Panc1 (cell line): ENCODE measurements at regions not wholly inside any gene's neighbourhood (a gene's known extent, or its start where the extent isn't known, plus 50 kb on each side); places are given as distances from the start of the nearest gene placed in this dataset.

ENCODE experiments used
- ATAC-seq: fragments of 200-7000 bp; cut with Tn5 transposase; 2 replicates; pipeline ENCODE4 v1.9.1; 2020; ENCODE audit warnings: mild to moderate bottlenecking, moderate library complexity
- BruUV-seq: library from RNA; stranded (reverse); fragments of 400-500 nt; replicated peaks from 2 replicates; lab custom pipeline; 2021; lab: Mats Ljungman, UMichigan
- CTCF ChIA-PET: fragments of 300-600 bp; sonication (Branson Sonifier 250); formaldehyde crosslinking; loops from one replicate; lab custom pipeline; 2022; ENCODE audit warnings: antibody characterized with exemption; lab: Charles Lee
- POLR2A ChIA-PET: fragments of 300-600 bp; sonication (Branson Sonifier 250); formaldehyde crosslinking; loops from one replicate; lab custom pipeline; 2022; ENCODE audit warnings: antibody characterized with exemption; lab: Charles Lee
- DNase-seq: peaks from one replicate; pipeline ENCODE4 v3.0.0-alpha.2; 2010; ENCODE audit warnings: low read depth, low spot score
- H3K27ac ChIP-seq: 2 replicates; pipeline ENCODE4 v1.5.1; 2011; ENCODE audit warnings: mild to moderate bottlenecking, low read length, inconsistent platforms
- H3K27me3 ChIP-seq: fragments of 200-500 bp; sonication (Bioruptor generic); 2 replicates; pipeline ENCODE4 v1.6.0; 2014; ENCODE audit warnings: low read length, inconsistent platforms; ENCODE audit not compliant: control insufficient read depth, insufficient read depth
- H3K36me3 ChIP-seq: fragments of 200-500 bp; sonication (Bioruptor generic); 2 replicates; pipeline ENCODE4 v1.5.1; 2014; ENCODE audit warnings: inconsistent platforms, mild to moderate bottlenecking, low read length, moderate library complexity; ENCODE audit not compliant: control insufficient read depth, insufficient read depth
- H3K4me1 ChIP-seq: 2 replicates; pipeline ENCODE4 v1.5.1; 2011; ENCODE audit warnings: inconsistent platforms, mild to moderate bottlenecking, low read length, moderate library complexity; ENCODE audit not compliant: control insufficient read depth, insufficient read depth
- H3K4me3 ChIP-seq, 2 experiments: 2 replicates each; pipeline ENCODE4 v1.5.1; 2011 to 2012; ENCODE audit warnings: low read depth in 2 of 2, low read length in 2 of 2, mild to moderate bottlenecking in 2 of 2, inconsistent platforms in 1 of 2, moderate library complexity in 1 of 2
- H3K9me3 ChIP-seq: fragments of 200-500 bp; sonication (Bioruptor generic); 2 replicates; pipeline ENCODE4 v1.5.1; 2014; ENCODE audit warnings: low read depth, mild to moderate bottlenecking, inconsistent platforms, low read length, moderate library complexity; ENCODE audit not compliant: control insufficient read depth, insufficient read depth
- POLR2AphosphoS5 ChIP-seq: IDR thresholded peaks from 2 replicates; pipeline ENCODE4 v1.6.1; 2012; ENCODE audit warnings: mild to moderate bottlenecking, low read depth, low read length, moderate library complexity
- REST ChIP-seq, 2 experiments: IDR thresholded peaks; 2 replicates each; pipeline ENCODE4 v1.6.1; 2011 to 2012; ENCODE audit warnings: low read depth in 2 of 2, control low read depth in 1 of 2, low read length in 1 of 2, mild to moderate bottlenecking in 1 of 2, moderate library complexity in 1 of 2; ENCODE audit not compliant: insufficient read depth in 1 of 2
- SIN3A ChIP-seq: IDR thresholded peaks from 2 replicates; pipeline ENCODE4 v1.6.1; 2012; ENCODE audit warnings: low read depth, mild to moderate bottlenecking, low read length, moderate library complexity, borderline replicate concordance; ENCODE audit not compliant: insufficient read depth
- TCF7L2 ChIP-seq: IDR thresholded peaks from 2 replicates; pipeline ENCODE4 v1.6.1; 2011; ENCODE audit warnings: mild to moderate bottlenecking, low read depth, low read length, inconsistent platforms
- in situ Hi-C: cut with HindIII; loops from 2 replicates; pipeline ENCODE4 v1.10.0; 2016; ENCODE audit warnings: low sequenced_read_pairs, low pct_unique_long_range_greater_than_20kb
- intact Hi-C: fragments of 100-400 bp; cut with micrococcal nuclease; formaldehyde crosslinking; loops from one replicate; pipeline ENCODE4 v1.10.0; 2022; ENCODE audit not compliant: unreplicated experiment
- TF ChIP-seq, protein P1 (sequence below): fragments of 450-650 bp; IDR thresholded peaks from 2 replicates; pipeline ENCODE4 v1.5.1; 2017; ENCODE audit warnings: mild to moderate bottlenecking

DNA sequence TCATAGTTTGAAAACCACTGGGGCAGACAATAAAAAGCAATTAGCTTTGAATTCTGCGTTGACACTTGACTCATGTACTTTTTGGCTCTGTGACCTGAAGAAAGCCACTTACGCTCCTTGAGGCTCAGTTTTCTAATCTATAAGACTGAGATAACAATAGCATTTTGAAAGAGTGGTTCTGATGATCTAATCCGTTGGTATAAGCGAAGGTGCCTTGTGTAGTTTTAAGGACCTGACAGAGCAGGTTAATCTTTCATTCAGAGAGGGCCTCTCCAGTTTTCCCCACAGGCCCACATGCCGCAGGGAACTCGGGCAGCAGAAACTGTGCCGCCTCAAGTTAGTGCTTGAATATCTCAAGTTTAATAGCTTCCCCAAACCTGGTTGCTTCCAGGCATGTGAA lies 306.0 kb upstream of the GBE1 start:
- Histone ChIP-seq H3K27ac (no peak overlapping the region), H3K36me3 (no peaks in the 10 kb centered on the region), H3K4me3 (no peak overlapping the region), H3K9me3 (no peaks in the 10 kb centered on the region), H3K4me1 (no peaks in the 10 kb centered on the region), H3K27me3 (no peaks in the 10 kb centered on the region)
- ATAC-seq (no peak), DNase-seq (no peak)
- no TSS peak for BruUV-seq
- ChIA-PET CTCF (no interaction called here), POLR2A (no interaction called here)
- intact Hi-C loops (no loop called here), in situ Hi-C loops (no loop called here)
- TF ChIP-seq REST (IDR thresholded peaks at IDR 0.05; ENCODE audit: insufficient read depth in 1 of 2, low read depth in 2 of 2, low read length in 1 of 2) (no peak), POLR2AphosphoS5 (no peak), TCF7L2 (no peak), SIN3A (no peak)
- TF ChIP-seq, protein P1, sequence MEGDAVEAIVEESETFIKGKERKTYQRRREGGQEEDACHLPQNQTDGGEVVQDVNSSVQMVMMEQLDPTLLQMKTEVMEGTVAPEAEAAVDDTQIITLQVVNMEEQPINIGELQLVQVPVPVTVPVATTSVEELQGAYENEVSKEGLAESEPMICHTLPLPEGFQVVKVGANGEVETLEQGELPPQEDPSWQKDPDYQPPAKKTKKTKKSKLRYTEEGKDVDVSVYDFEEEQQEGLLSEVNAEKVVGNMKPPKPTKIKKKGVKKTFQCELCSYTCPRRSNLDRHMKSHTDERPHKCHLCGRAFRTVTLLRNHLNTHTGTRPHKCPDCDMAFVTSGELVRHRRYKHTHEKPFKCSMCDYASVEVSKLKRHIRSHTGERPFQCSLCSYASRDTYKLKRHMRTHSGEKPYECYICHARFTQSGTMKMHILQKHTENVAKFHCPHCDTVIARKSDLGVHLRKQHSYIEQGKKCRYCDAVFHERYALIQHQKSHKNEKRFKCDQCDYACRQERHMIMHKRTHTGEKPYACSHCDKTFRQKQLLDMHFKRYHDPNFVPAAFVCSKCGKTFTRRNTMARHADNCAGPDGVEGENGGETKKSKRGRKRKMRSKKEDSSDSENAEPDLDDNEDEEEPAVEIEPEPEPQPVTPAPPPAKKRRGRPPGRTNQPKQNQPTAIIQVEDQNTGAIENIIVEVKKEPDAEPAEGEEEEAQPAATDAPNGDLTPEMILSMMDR: no peak

DNA sequence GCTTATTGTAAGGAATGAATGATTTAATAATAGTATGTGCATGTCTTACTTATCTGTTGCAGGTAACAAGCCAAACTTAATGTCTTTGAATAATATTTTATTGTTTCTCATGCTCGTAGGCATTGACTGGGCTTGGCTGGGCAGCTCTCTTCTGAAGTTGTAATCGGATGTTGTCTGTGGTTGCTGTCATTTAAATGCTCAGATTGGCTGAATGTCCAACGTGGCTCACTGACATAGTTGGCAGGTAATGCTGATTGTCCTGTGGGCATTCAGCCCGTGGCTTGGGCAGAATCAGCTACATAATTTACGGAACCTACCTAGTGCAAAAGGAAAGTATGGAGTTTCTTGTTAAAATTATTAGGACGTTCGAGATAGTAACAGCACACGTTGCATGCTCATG lies 297.4 kb upstream of the GBE1 start:
- ATAC-seq (no peak), DNase-seq (no peak)
- no peak for TF ChIP-seq TCF7L2
- TF ChIP-seq POLR2AphosphoS5: no peak
- Histone ChIP-seq H3K27ac (no peak overlapping the region), H3K27me3 (no peaks in the 10 kb centered on the region), H3K4me3 (no peak overlapping the region), H3K4me1 (no peaks in the 10 kb centered on the region), H3K36me3 (no peaks in the 10 kb centered on the region), H3K9me3 (no peaks in the 10 kb centered on the region)
- POLR2A ChIA-PET: no interaction called here
- CTCF ChIA-PET: no interaction called here
- intact Hi-C loops: no loop called here
- in situ Hi-C loops: no loop called here
- no TSS peak for BruUV-seq

DNA sequence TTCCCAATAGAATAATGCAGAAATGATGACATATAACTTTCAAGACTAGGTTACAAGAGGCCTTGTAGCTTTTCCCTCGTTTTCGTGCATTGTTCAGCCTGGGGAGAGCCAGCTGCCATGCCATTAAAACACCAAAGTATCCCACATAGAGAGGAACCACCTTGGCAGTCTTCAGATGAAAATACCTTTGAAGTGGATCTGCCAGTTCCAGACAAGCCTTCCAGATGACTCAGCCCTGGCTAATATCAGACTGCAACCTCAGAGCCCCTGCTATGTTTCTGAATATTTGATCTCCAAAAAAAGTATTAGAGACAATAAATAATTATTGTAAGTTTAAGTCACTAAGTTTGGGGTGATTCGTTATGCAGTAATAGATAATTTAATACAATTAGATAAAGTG lies 294.3 kb upstream of the GBE1 start:
- Histone ChIP-seq H3K9me3 (no peaks in the 10 kb centered on the region), H3K27ac (no peak overlapping the region), H3K36me3 (no peaks in the 10 kb centered on the region), H3K4me3 (no peak overlapping the region), H3K4me1 (no peaks in the 10 kb centered on the region), H3K27me3 (no peaks in the 10 kb centered on the region)
- no peak for TF ChIP-seq REST (IDR thresholded peaks at IDR 0.05; ENCODE audit: insufficient read depth in 1 of 2, low read depth in 2 of 2, low read length in 1 of 2)
- TF ChIP-seq SIN3A: no peak
- TF ChIP-seq, protein P1: no peak
- TF ChIP-seq TCF7L2: no peak
- TF ChIP-seq POLR2AphosphoS5: no peak
- POLR2A ChIA-PET: no interaction called here
- ATAC-seq (no peak), DNase-seq (no peak)
- intact Hi-C loops (no loop called here), in situ Hi-C loops (no loop called here)
- BruUV-seq: no TSS peak
- CTCF ChIA-PET: no interaction called here
